Transverse colon (tissue), 4 donors: ENCODE measurements at regions not wholly inside any gene's neighbourhood (a gene's known extent, or its start where the extent isn't known, plus 50 kb on each side); places are given as distances from the start of the nearest gene placed in this dataset.

Source experiments
- DNase-seq: peaks from one replicate; pipeline ENCODE4 v3.0.0-alpha.2; 2019
- H3K27ac ChIP-seq, 4 donors: fragments of 200-600 bp; sonication (generic); 2 replicates each; pipeline ENCODE4 v1.5.1; 2016 to 2018; ENCODE audit warnings: inconsistent platforms in 4 of 4
- H3K27me3 ChIP-seq: fragments of 200-600 bp; sonication (generic); 2 replicates; pipeline ENCODE4 v1.5.1; 2017; ENCODE audit warnings: inconsistent platforms
- H3K36me3 ChIP-seq, 4 donors: fragments of 200-600 bp; sonication (generic); 2 replicates each; pipeline ENCODE4 v1.5.1; 2017 to 2019; ENCODE audit warnings: inconsistent platforms in 4 of 4
- H3K4me1 ChIP-seq, 4 donors: fragments of 200-600 bp; sonication (generic); 2 replicates each; pipeline ENCODE4 v1.5.1; 2017 to 2020; ENCODE audit warnings: inconsistent platforms in 4 of 4
- H3K4me3 ChIP-seq, 4 donors: fragments of 200-600 bp; sonication (generic); 1 replicate in 1 of 4; 2 replicates in 3 of 4; pipeline versions ENCODE4 v1.5.1 to v1.6.1; 2017 to 2019; ENCODE audit warnings: inconsistent platforms in 4 of 4
- H3K9me3 ChIP-seq, 2 donors: fragments of 200-600 bp; sonication (generic); 2 replicates each; pipeline ENCODE4 v1.5.1; 2017 to 2019; ENCODE audit warnings: inconsistent platforms in 2 of 2
- CTCF ChIP-seq, 5 experiments: fragments of 200-600 bp in 3 of 5; fragments of 450-650 bp in 2 of 5; sonication (generic) in 3 of 5; IDR thresholded peaks; 1 replicate in 2 of 5; 2 replicates in 3 of 5; pipeline ENCODE4 v1.5.1; 2016 to 2017; ENCODE audit warnings: antibody characterized with exemption in 5 of 5, inconsistent platforms in 3 of 5, mild to moderate bottlenecking in 2 of 5, moderate library complexity in 1 of 5
- EP300 ChIP-seq: sonication (generic); formaldehyde crosslinking; IDR thresholded peaks from one replicate; pipeline ENCODE4 v1.6.1; 2017; ENCODE audit warnings: antibody characterized with exemption, low read depth
- POLR2A ChIP-seq: fragments of 450-650 bp; IDR thresholded peaks from one replicate; pipeline ENCODE4 v1.6.1; 2016; ENCODE audit warnings: antibody characterized with exemption, mild to moderate bottlenecking, moderate library complexity
- POLR2AphosphoS5 ChIP-seq, 3 donors: sonication (generic); formaldehyde crosslinking; IDR thresholded peaks; one replicate each; pipeline ENCODE4 v1.6.1; 2016; ENCODE audit warnings: antibody characterized with exemption in 3 of 3
- WGBS, 2 donors: methylation state at CpG; one replicate each; pipeline ENCODE4 v1.1.5; 2018; ENCODE audit warnings: low coverage in 1 of 2; 5-methylcytosine and 5-hydroxymethylcytosine counted together
- in situ Hi-C, 4 donors: fragments of 200-750 bp; cut with MboI; loops; one replicate each; pipeline versions ENCODE4 v1.15.0 to v1.15.1; 2017; ENCODE audit warnings: low sequenced_read_pairs in 3 of 4, low pct_ligation_motif_present in 1 of 4, low pct_unique_long_range_greater_than_20kb in 1 of 4
- intact Hi-C: fragments of 100-400 bp; cut with DNase I; formaldehyde crosslinking; loops from one replicate; pipeline ENCODE4 v1.15.1; 2023; ENCODE audit warnings: low total_unique reads

GRCh38 chr2:142347751-142348150 lies 216.9 kb upstream of the LRP1B start:
- in situ Hi-C loops (no loop called here), intact Hi-C loops (no loop called here)
- no peak overlapping the region for H3K4me3 ChIP-seq
- no peaks in the 10 kb centered on the region for H3K36me3 ChIP-seq
- TF ChIP-seq CTCF (IDR thresholded peaks at IDR 0.05) = no peak
- no peak for TF ChIP-seq EP300
- no peak for TF ChIP-seq POLR2A
- no peak for TF ChIP-seq POLR2AphosphoS5 (IDR thresholded peaks at IDR 0.05)
- H3K4me1 ChIP-seq = no peaks in the 10 kb centered on the region
- no peaks in the 10 kb centered on the region for H3K9me3 ChIP-seq
- WGBS, 2 donors = 60% methylated on average over 1 of the region's 1 CpG
- H3K27ac ChIP-seq = no peak overlapping the region
- no peak for DNase-seq
- no peaks in the 10 kb centered on the region for H3K27me3 ChIP-seq

- no peaks in the 10 kb centered on the region for H3K36me3 ChIP-seq
- no peak overlapping the region for H3K27ac ChIP-seq
- H3K9me3 ChIP-seq = no peaks in the 10 kb centered on the region
- no peak for DNase-seq
- in situ Hi-C loops = no loop called here
- intact Hi-C loops = no loop called here
- H3K4me3 ChIP-seq = no peak overlapping the region
- no peak for TF ChIP-seq POLR2A
- no peak for TF ChIP-seq POLR2AphosphoS5 (IDR thresholded peaks at IDR 0.05)
- no peak for TF ChIP-seq EP300
- no peak for TF ChIP-seq CTCF (IDR thresholded peaks at IDR 0.05)
- no peaks in the 10 kb centered on the region for H3K4me1 ChIP-seq
- H3K27me3 ChIP-seq = no peaks in the 10 kb centered on the region
Observed at GRCh38 chr2:142339261-142339660, 208.4 kb upstream of the LRP1B start.

GRCh38 chr2:142332196-142332595 lies 201.4 kb upstream of the LRP1B start:
- in situ Hi-C loops = no loop called here
- no peaks in the 10 kb centered on the region for H3K4me1 ChIP-seq
- H3K4me3 ChIP-seq = no peak overlapping the region
- DNase-seq = no peak
- intact Hi-C loops = no loop called here
- H3K36me3 ChIP-seq = no peaks in the 10 kb centered on the region
- H3K27ac ChIP-seq = no peak overlapping the region
- no peak for TF ChIP-seq POLR2A
- no peak for TF ChIP-seq CTCF (IDR thresholded peaks at IDR 0.05)
- TF ChIP-seq POLR2AphosphoS5 (IDR thresholded peaks at IDR 0.05) = no peak
- TF ChIP-seq EP300 = no peak
- H3K27me3 ChIP-seq = no peaks in the 10 kb centered on the region
- no peaks in the 10 kb centered on the region for H3K9me3 ChIP-seq
- WGBS, 2 donors = 57 to 68% methylated on average over 2 of the region's 2 CpGs

- no peaks in the 10 kb centered on the region for H3K27me3 ChIP-seq
- no peaks in the 10 kb centered on the region for H3K9me3 ChIP-seq
- no peak overlapping the region for H3K27ac ChIP-seq
- H3K4me1 ChIP-seq = no peaks in the 10 kb centered on the region
- 86 to 93% methylated on average over 1 of the region's 1 CpG for WGBS, 2 donors
- no peak overlapping the region for H3K4me3 ChIP-seq
- intact Hi-C loops = no loop called here
- in situ Hi-C loops = no loop called here
- H3K36me3 ChIP-seq = no peaks in the 10 kb centered on the region
- DNase-seq = no peak
- no peak for TF ChIP-seq EP300
- TF ChIP-seq POLR2AphosphoS5 (IDR thresholded peaks at IDR 0.05) = no peak
- TF ChIP-seq CTCF (IDR thresholded peaks at IDR 0.05) = no peak
- no peak for TF ChIP-seq POLR2A
Observed at GRCh38 chr2:142330458-142330857, 199.6 kb upstream of the LRP1B start.
